Lung (tissue), 11 donors: ENCODE measurements at regions not wholly inside any gene's neighbourhood (a gene's known extent, or its start where the extent isn't known, plus 50 kb on each side); places are given as distances from the start of the nearest gene placed in this dataset.

ENCODE experiments used
- ATAC-seq: fragments of 200-7000 bp; cut with Tn5 transposase; one replicate; pipeline ENCODE4 v1.9.1; 2020; ENCODE audit warnings: moderate number of reproducible peaks; ENCODE audit not compliant: insufficient read depth, low FRiP score
- DNase-seq, 3 donors: peaks; one replicate each; pipeline ENCODE4 v3.0.0-alpha.2; 2013 to 2017
- H3K27ac ChIP-seq, 2 donors: one replicate each; pipeline ENCODE4 v1.5.1; 2013; ENCODE audit warnings: mild to moderate bottlenecking in 2 of 2, moderate library complexity in 2 of 2, control low read depth in 1 of 2, inconsistent platforms in 1 of 2, low read depth in 1 of 2, low read length in 1 of 2
- H3K27me3 ChIP-seq, 3 donors: one replicate each; pipeline ENCODE4 v1.5.1; 2013; ENCODE audit warnings: low read length in 2 of 3; ENCODE audit not compliant: control insufficient read depth in 3 of 3, insufficient read depth in 3 of 3
- H3K36me3 ChIP-seq, 4 donors: one replicate each; pipeline ENCODE4 v1.5.1; 2013; ENCODE audit warnings: low read length in 4 of 4, mild to moderate bottlenecking in 1 of 4, moderate library complexity in 1 of 4; ENCODE audit not compliant: control insufficient read depth in 4 of 4, insufficient read depth in 4 of 4
- H3K4me1 ChIP-seq, 5 donors: one replicate each; pipeline ENCODE4 v1.5.1; 2013; ENCODE audit warnings: low read length in 5 of 5, mild to moderate bottlenecking in 2 of 5, moderate library complexity in 1 of 5; ENCODE audit not compliant: control insufficient read depth in 5 of 5, insufficient read depth in 5 of 5
- H3K4me3 ChIP-seq: one replicate; pipeline ENCODE4 v1.5.1; 2013; ENCODE audit warnings: mild to moderate bottlenecking, control low read depth, moderate library complexity
- H3K9ac ChIP-seq, 2 donors: one replicate each; pipeline ENCODE4 v1.5.1; 2013; ENCODE audit warnings: low read length in 2 of 2, control low read depth in 1 of 2; ENCODE audit not compliant: insufficient read depth in 1 of 2
- H3K9me3 ChIP-seq, 4 donors: one replicate each; pipeline ENCODE4 v1.5.1; 2013; ENCODE audit warnings: low read length in 3 of 4, mild to moderate bottlenecking in 1 of 4, moderate library complexity in 1 of 4; ENCODE audit not compliant: control insufficient read depth in 4 of 4, insufficient read depth in 3 of 4
- CTCF ChIP-seq: IDR thresholded peaks from 2 replicates; pipeline ENCODE4 v1.5.1; 2012; ENCODE audit warnings: mild to moderate bottlenecking; ENCODE audit errors: control extremely low read depth, extremely low read depth
- WGBS, 2 donors: extraction: QIAGEN DNeasy Blood & Tissue Kit; methylation state at CpG; one replicate each; pipeline ENCODE4 v1.1.7; 2013; 5-methylcytosine and 5-hydroxymethylcytosine counted together
- donor health status: control.
- donor health status: control.
- donor health status: Bipolar disorder and iron deficiency.
- donor health status: healthy.
- donor health status: DM: yes; HTN: yes; CAD: no.

GRCh38 chr4:54553001-54553400 lies 104.8 kb upstream of the KIT start:
- H3K9ac ChIP-seq: no peak overlapping the region
- DNase-seq: no peak
- ATAC-seq: no peak
- no peaks in the 10 kb centered on the region for H3K36me3 ChIP-seq
- peaks cover 0 to 8% (median 0%) of the 10 kb centered on the region in 5 donors for H3K4me1 ChIP-seq
- no peak for TF ChIP-seq CTCF
- 84 to 87% methylated on average over 5 of the region's 5 CpGs for WGBS, 2 donors
- H3K27me3 ChIP-seq: no peaks in the 10 kb centered on the region
- H3K9me3 ChIP-seq: no peaks in the 10 kb centered on the region
- H3K27ac ChIP-seq: no peak overlapping the region
- no peak overlapping the region for H3K4me3 ChIP-seq

- DNase-seq (no peak), ATAC-seq (no peak)
- H3K27ac ChIP-seq: no peak overlapping the region
- no peaks in the 10 kb centered on the region for H3K36me3 ChIP-seq
- no peak for TF ChIP-seq CTCF
- no peaks in the 10 kb centered on the region for H3K27me3 ChIP-seq
- H3K4me1 ChIP-seq: peaks cover 0 to 6% (median 0%) of the 10 kb centered on the region in 5 donors
- no peaks in the 10 kb centered on the region for H3K9me3 ChIP-seq
- no peak overlapping the region for H3K9ac ChIP-seq
- 55 to 72% methylated on average over 9 of the region's 9 CpGs for WGBS, 2 donors
- no peak overlapping the region for H3K4me3 ChIP-seq
These were observed 103.3 kb upstream of the KIT start for GRCh38 chr4:54554339-54554990.

GRCh38 chr4:54556051-54556450 lies 101.7 kb upstream of the KIT start:
- Histone ChIP-seq H3K36me3 (no peaks in the 10 kb centered on the region), H3K9ac (no peak overlapping the region), H3K9me3 (no peaks in the 10 kb centered on the region), H3K4me1 (peaks cover 0 to 8% (median 0%) of the 10 kb centered on the region in 5 donors), H3K27me3 (no peaks in the 10 kb centered on the region), H3K27ac (no peak overlapping the region), H3K4me3 (no peak overlapping the region)
- DNase-seq: no peak
- WGBS, 2 donors: 64 to 83% methylated on average over 1 of the region's 1 CpG
- no peak for ATAC-seq
- TF ChIP-seq CTCF: no peak

GRCh38 chr4:54556587-54556986 lies 101.2 kb upstream of the KIT start:
- no peak overlapping the region for H3K27ac ChIP-seq
- H3K36me3 ChIP-seq: no peaks in the 10 kb centered on the region
- WGBS, 2 donors: 93 to 98% methylated on average over 3 of the region's 3 CpGs
- no peak for TF ChIP-seq CTCF
- H3K4me1 ChIP-seq: peaks cover 0 to 7% (median 0%) of the 10 kb centered on the region in 5 donors
- H3K4me3 ChIP-seq: no peak overlapping the region
- H3K9me3 ChIP-seq: no peaks in the 10 kb centered on the region
- no peak for DNase-seq
- ATAC-seq: no peak
- H3K9ac ChIP-seq: no peak overlapping the region
- no peaks in the 10 kb centered on the region for H3K27me3 ChIP-seq
